ENCODE measurements at regions not wholly inside any gene's neighbourhood (a gene's known extent, or its start where the extent isn't known, plus 50 kb on each side); places are given as distances from the start of the nearest gene placed in this dataset.
"Not testable (repeated sequence)": the region's sequence is repeated elsewhere in the genome, so short reads cannot be mapped to it uniquely, and the experiment has no call there.

GRCh38 chr21:18832950-18833349 lies 429.4 kb upstream of the TMPRSS15 start:
- no peak for DNase-seq

GRCh38 chr21:18834121-18834520 lies 430.5 kb upstream of the TMPRSS15 start:
- DNase-seq = not testable (repeated sequence)

- peak in 1 of 3 experiments; percentile 18 for DNase-seq
Observed at GRCh38 chr21:18840239-18840638, 436.7 kb upstream of the TMPRSS15 start.

- peak in 1 of 3 experiments; percentile 47 for DNase-seq
Observed at GRCh38 chr21:18857606-18858005, 454.0 kb upstream of the TMPRSS15 start.

GRCh38 chr21:18869104-18869503 lies 465.5 kb upstream of the TMPRSS15 start:
- no peak for DNase-seq

- no peak for DNase-seq
Observed at GRCh38 chr21:18877917-18878316, 474.3 kb upstream of the TMPRSS15 start.

- DNase-seq = no peak
Observed at GRCh38 chr21:18887922-18888602, 484.5 kb upstream of the TMPRSS15 start.

- no peak for DNase-seq
Observed at GRCh38 chr21:18893406-18893805, 489.8 kb upstream of the TMPRSS15 start.

- no peak for DNase-seq
Observed at GRCh38 chr21:18894387-18894786, 490.8 kb upstream of the TMPRSS15 start.

GRCh38 chr21:18899261-18899660 lies 495.7 kb upstream of the TMPRSS15 start:
- no peak for DNase-seq

- no peak for DNase-seq
Observed at GRCh38 chr21:18902660-18903059, 499.1 kb upstream of the TMPRSS15 start.

- DNase-seq = no peak
Observed at GRCh38 chr21:18907076-18907475, 503.5 kb upstream of the TMPRSS15 start.

GRCh38 chr21:18908641-18909040 lies 505.1 kb upstream of the TMPRSS15 start:
- no peak for DNase-seq

GRCh38 chr21:18913914-18914313 lies 510.3 kb upstream of the TMPRSS15 start:
- no peak for DNase-seq

- DNase-seq = no peak
Observed at GRCh38 chr21:18914570-18914969, 511.0 kb upstream of the TMPRSS15 start.

- DNase-seq = no peak
Observed at GRCh38 chr21:18917622-18918021, 514.0 kb upstream of the TMPRSS15 start.

GRCh38 chr21:18931237-18931636 lies 527.7 kb upstream of the TMPRSS15 start:
- no peak for DNase-seq

GRCh38 chr21:18937337-18937736 lies 533.8 kb upstream of the TMPRSS15 start:
- DNase-seq = no peak

GRCh38 chr21:18940791-18941190 lies 537.2 kb upstream of the TMPRSS15 start:
- DNase-seq = no peak

- DNase-seq = no peak
Observed at GRCh38 chr21:18950045-18950740, 546.6 kb upstream of the TMPRSS15 start.

- peak; percentile 9 to 71 (median 23) for DNase-seq
Observed at GRCh38 chr21:18951271-18952038, 547.9 kb upstream of the TMPRSS15 start.

GRCh38 chr21:18954441-18954844 lies 550.9 kb upstream of the TMPRSS15 start:
- peak in 2 of 3 experiments; percentile 44 to 78 for DNase-seq

GRCh38 chr21:18959817-18960216 lies 556.2 kb upstream of the TMPRSS15 start:
- no peak for DNase-seq

GRCh38 chr21:18960306-18960705 lies 556.7 kb upstream of the TMPRSS15 start:
- DNase-seq = no peak

All from NCI-H1417 (cell line).